WERI-Rb-1 (cell line): ENCODE measurements at regions not wholly inside any gene's neighbourhood (a gene's known extent, or its start where the extent isn't known, plus 50 kb on each side); places are given as distances from the start of the nearest gene placed in this dataset.

ENCODE experiments used
- DNase-seq: peaks from one replicate; pipeline ENCODE4 v3.0.0-alpha.2; 2020
- H3K27ac ChIP-seq: fragments of 250-450 bp; sonication (Bioruptor Pico); 2 replicates; pipeline ENCODE4 v1.5.1; 2020; ENCODE audit warnings: mild to moderate bottlenecking, moderate library complexity
- H3K27me3 ChIP-seq: fragments of 250-450 bp; sonication (Bioruptor Pico); 2 replicates; pipeline ENCODE4 v1.5.1; 2021; ENCODE audit warnings: mild to moderate bottlenecking, low read depth, moderate library complexity; ENCODE audit not compliant: insufficient read depth, severe bottlenecking
- H3K36me3 ChIP-seq: fragments of 250-450 bp; sonication (Bioruptor Pico); 2 replicates; pipeline ENCODE4 v1.5.1; 2020; ENCODE audit warnings: mild to moderate bottlenecking, moderate library complexity
- H3K4me3 ChIP-seq: 2 replicates; pipeline ENCODE4 v1.5.1; 2011; ENCODE audit warnings: low read depth, mild to moderate bottlenecking, control low read depth, low read length
- H3K9me3 ChIP-seq: fragments of 250-450 bp; sonication (Bioruptor Pico); 2 replicates; pipeline ENCODE4 v1.5.1; 2021; ENCODE audit warnings: mild to moderate bottlenecking, moderate library complexity; ENCODE audit not compliant: severe bottlenecking
- CTCF ChIP-seq: IDR thresholded peaks from 2 replicates; pipeline ENCODE4 v1.5.1; 2011; ENCODE audit warnings: low read depth, mild to moderate bottlenecking, control low read depth, inconsistent platforms, low read length

DNA sequence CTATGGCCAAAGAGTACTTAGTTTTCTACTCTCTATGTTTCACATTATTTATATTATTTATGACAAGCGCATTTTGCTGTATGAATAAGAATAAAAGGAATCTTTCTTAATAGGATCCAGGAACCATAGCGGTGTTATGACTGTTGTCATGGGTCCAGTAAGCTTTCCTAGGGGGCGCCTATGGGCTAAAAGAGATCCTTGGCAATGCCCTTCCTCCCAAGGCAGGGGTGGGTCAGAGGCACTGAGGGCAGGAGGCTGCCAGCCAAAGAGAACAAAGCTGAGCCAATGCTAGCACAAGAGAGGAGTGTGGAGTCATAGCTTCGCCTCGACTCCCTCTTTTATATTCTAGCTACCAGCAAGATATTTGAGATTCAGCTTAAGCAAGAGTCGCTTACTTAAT is 98.4 kb upstream of the GNAQ start:
- peak; percentile 31 for DNase-seq
- no peaks in the 10 kb centered on the region for H3K9me3 ChIP-seq
- no peaks in the 10 kb centered on the region for H3K27me3 ChIP-seq
- no peak overlapping the region for H3K4me3 ChIP-seq
- peak; percentile 38; the same call in 1 of the 2 replicates for TF ChIP-seq CTCF
- no peak overlapping the region for H3K27ac ChIP-seq
- H3K36me3 ChIP-seq, result no peaks in the 10 kb centered on the region

DNA sequence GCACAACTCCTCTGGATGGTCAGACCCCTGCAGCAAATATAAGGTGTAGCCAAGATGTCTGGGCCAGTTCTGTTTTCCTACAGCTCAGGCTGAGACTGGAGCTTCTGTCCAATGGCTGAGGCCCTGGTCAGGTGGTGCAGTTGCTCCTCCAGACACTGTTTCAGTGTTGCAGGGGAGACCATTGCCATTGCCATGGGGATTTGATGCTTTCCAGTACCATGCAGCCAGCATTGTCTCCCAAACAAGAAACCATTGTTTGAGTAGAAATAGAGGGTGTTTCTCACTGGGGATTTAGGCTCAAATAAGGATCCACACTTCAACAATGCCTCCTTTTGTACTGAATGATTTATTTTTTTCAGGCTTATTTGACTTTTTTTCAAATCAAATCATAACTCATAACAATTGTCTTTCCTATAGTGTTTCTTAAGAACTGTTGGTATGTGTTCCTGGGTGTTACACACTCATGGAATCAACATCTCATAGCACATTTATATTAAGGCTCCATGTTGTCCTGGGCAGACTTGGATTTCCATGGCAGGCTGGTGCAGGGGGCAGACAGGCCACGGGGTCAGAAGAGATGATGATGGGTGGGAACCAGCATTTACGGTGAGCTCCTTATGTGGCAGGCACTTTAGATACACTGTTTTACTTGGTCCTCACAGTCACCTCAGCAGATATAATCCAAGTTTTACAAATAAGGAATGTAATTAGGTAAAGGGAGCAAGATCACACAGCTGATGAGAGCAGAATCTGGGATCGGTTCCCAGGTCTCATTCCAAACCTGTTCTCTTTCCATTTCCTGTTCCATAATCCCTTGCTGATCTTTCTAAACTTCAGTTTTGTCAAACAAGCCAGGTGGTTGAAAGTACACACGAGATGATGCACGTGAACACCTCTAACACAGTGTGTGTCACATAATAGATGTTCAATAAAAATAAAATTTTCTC is 95.9 kb upstream of the GNAQ start:
- no peaks in the 10 kb centered on the region for H3K9me3 ChIP-seq
- TF ChIP-seq CTCF, result no peak
- DNase-seq, result no peak
- no peak overlapping the region for H3K4me3 ChIP-seq
- H3K36me3 ChIP-seq, result no peaks in the 10 kb centered on the region
- H3K27ac ChIP-seq, result no peak overlapping the region
- H3K27me3 ChIP-seq, result no peaks in the 10 kb centered on the region

DNA sequence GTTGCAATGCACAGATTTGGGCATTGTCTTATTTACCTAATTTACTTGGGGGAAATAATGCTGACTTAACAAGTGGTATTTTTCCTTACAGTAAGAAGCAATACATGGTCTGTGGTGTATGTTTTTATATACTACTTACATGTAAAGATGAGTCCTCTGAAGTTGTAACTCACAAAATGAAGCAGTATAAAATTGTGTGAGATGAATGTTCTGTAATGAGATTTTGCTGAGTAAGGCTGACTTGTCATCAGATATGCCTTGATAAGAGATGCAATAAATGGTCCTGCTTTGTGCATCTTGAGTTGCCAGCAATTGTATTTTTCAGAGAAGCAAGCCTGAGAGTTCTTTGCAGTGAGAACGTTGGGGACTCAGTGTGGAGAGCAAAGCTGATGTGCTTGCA is 92.2 kb upstream of the GNAQ start:
- H3K36me3 ChIP-seq, result no peaks in the 10 kb centered on the region
- H3K4me3 ChIP-seq, result no peak overlapping the region
- no peak for DNase-seq
- H3K27ac ChIP-seq, result no peak overlapping the region
- TF ChIP-seq CTCF, result no peak
- H3K9me3 ChIP-seq, result no peaks in the 10 kb centered on the region
- H3K27me3 ChIP-seq, result peaks cover 2% of the 10 kb centered on the region

DNA sequence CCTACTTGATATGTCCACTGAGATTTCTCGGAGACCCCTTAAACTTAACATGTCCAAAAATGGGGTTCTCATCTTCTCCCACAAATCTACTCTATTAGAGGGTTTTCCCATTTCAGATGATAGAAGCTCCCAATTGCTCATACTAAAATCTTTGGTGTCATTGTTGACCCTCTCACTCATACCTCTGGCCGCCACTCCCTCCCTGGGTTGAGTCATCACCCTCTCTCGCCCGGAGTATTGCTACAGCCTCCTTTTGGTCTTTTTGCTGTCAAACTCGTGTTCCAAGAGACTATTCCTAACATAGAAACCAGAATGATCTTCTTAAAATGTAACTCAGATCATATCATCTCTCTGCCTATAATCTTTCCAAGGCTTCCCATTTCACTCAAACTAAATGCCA is 91.0 kb upstream of the GNAQ start:
- no peaks in the 10 kb centered on the region for H3K36me3 ChIP-seq
- DNase-seq, result no peak
- no peak overlapping the region for H3K4me3 ChIP-seq
- H3K9me3 ChIP-seq, result no peaks in the 10 kb centered on the region
- peaks cover 2% of the 10 kb centered on the region for H3K27me3 ChIP-seq
- H3K27ac ChIP-seq, result no peak overlapping the region
- no peak for TF ChIP-seq CTCF

GRCh38 chr9:78121488-78121887 is 89.9 kb upstream of the GNAQ start:
- Histone ChIP-seq H3K27ac (no peak overlapping the region), H3K4me3 (no peak overlapping the region), H3K27me3 (peaks cover 2% of the 10 kb centered on the region), H3K36me3 (no peaks in the 10 kb centered on the region), H3K9me3 (no peaks in the 10 kb centered on the region)
- TF ChIP-seq CTCF, result peak; percentile 50; the same call in 1 of the 2 replicates
- peak; percentile 50 for DNase-seq
